ENCODE measurements at regions not wholly inside any gene's neighbourhood (a gene's known extent, or its start where the extent isn't known, plus 50 kb on each side); places are given as distances from the start of the nearest gene placed in this dataset.
"Not testable (repeated sequence)": the region's sequence is repeated elsewhere in the genome, so short reads cannot be mapped to it uniquely, and the experiment has no call there.

DNA sequence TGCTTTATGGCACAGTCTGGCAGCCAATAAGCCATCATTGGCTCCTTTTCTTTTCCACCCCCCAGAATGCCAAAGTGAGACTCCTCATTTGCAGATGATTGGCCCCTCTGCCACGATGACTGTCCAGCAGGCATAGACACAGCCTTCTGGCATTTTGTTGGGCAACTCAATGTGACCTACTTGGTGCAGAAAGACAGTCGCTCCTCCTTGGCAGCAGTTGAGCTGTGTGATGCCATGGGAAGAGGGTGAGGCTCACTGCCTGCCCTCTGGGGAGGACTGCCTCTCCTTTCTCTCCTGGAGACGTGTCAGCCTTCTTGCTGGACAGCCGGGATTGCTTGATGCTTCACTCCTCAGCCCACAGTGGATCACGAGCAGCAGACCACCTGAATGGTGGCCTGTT, 264.9 kb downstream of the C12orf75 start:
- Histone ChIP-seq H3K36me3 (ENCODE audit: control insufficient read depth, insufficient read depth, low read length) (no peaks in the 10 kb centered on the region), H3K4me3 (ENCODE audit: low read depth, low read length) (no peak overlapping the region), H3K27me3 (ENCODE audit: control insufficient read depth, insufficient read depth, low read length) (0 out of 2 replicates have a peak, but pooled peaks cover 2% of the 10 kb centered on the region)
- DNase-seq (ENCODE audit: low read depth), result no peak
- TF ChIP-seq, protein P1, sequence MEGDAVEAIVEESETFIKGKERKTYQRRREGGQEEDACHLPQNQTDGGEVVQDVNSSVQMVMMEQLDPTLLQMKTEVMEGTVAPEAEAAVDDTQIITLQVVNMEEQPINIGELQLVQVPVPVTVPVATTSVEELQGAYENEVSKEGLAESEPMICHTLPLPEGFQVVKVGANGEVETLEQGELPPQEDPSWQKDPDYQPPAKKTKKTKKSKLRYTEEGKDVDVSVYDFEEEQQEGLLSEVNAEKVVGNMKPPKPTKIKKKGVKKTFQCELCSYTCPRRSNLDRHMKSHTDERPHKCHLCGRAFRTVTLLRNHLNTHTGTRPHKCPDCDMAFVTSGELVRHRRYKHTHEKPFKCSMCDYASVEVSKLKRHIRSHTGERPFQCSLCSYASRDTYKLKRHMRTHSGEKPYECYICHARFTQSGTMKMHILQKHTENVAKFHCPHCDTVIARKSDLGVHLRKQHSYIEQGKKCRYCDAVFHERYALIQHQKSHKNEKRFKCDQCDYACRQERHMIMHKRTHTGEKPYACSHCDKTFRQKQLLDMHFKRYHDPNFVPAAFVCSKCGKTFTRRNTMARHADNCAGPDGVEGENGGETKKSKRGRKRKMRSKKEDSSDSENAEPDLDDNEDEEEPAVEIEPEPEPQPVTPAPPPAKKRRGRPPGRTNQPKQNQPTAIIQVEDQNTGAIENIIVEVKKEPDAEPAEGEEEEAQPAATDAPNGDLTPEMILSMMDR (IDR thresholded peaks at IDR 0.05; ENCODE audit: insufficient read depth, low read depth, low read length), result no peak
- POLR2A ChIA-PET, result no interaction called here
- CTCF ChIA-PET, result interaction anchor here (0.9 to 1.4 kb wide), 2 partner anchors 13 to 20 kb away, joined by 3 read pairs; no protein-coding TSS in a partner anchor

DNA sequence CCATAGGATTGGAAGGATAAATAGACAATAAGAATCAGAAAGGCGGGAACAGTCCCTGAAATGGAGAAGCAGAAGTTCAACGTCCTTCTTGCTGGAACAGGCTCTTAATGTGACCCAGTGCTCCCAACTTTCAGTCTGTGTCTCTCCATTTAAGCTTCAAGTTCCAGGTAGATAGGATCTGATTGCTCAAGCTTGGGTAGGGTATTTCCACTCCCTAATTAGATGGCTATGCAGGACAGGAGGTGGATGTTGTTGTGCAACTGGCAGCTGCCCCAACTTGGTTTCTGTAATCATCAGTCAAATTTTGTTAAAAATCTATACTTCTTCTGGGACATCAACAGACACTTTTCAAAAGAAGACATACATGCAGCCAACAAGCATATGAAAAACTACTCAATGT, 266.2 kb downstream of the C12orf75 start:
- DNase-seq (ENCODE audit: low read depth), result no peak
- Histone ChIP-seq H3K36me3 (ENCODE audit: control insufficient read depth, insufficient read depth, low read length) (no peaks in the 10 kb centered on the region), H3K4me3 (ENCODE audit: low read depth, low read length) (no peak overlapping the region), H3K27me3 (ENCODE audit: control insufficient read depth, insufficient read depth, low read length) (0 out of 2 replicates have a peak, but pooled peaks cover 2% of the 10 kb centered on the region)
- ChIA-PET POLR2A (no interaction called here), CTCF (no interaction called here)
- TF ChIP-seq, protein P1 (IDR thresholded peaks at IDR 0.05; ENCODE audit: insufficient read depth, low read depth, low read length), result no peak

DNA sequence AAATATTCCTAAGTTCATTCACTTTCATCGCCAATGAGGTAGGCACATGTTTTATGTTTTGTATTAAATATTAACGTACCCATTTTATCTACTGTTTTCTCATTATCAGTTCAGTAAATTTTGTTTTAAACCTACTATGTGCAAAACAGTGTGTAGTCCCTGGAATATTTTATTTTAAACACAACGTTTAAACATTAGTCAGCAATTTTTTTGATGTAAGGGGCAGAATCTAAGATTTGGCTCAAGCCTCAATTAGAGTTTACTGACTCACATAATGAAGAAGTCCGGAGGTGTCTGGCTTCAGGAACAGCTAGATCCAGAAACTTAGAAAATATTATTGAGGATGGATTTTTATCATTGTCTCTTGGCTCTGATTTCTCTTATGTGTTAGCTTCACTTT, 267.5 kb downstream of the C12orf75 start:
- H3K4me3 ChIP-seq (ENCODE audit: low read depth, low read length), result no peak overlapping the region
- ChIA-PET CTCF (no interaction called here), POLR2A (no interaction called here)
- no peak for DNase-seq (ENCODE audit: low read depth)
- TF ChIP-seq, protein P1 (IDR thresholded peaks at IDR 0.05; ENCODE audit: insufficient read depth, low read depth, low read length), result no peak
- H3K27me3 ChIP-seq (ENCODE audit: control insufficient read depth, insufficient read depth, low read length), result 0 out of 2 replicates have a peak, but pooled peaks cover 2% of the 10 kb centered on the region
- H3K36me3 ChIP-seq (ENCODE audit: control insufficient read depth, insufficient read depth, low read length), result no peaks in the 10 kb centered on the region

DNA sequence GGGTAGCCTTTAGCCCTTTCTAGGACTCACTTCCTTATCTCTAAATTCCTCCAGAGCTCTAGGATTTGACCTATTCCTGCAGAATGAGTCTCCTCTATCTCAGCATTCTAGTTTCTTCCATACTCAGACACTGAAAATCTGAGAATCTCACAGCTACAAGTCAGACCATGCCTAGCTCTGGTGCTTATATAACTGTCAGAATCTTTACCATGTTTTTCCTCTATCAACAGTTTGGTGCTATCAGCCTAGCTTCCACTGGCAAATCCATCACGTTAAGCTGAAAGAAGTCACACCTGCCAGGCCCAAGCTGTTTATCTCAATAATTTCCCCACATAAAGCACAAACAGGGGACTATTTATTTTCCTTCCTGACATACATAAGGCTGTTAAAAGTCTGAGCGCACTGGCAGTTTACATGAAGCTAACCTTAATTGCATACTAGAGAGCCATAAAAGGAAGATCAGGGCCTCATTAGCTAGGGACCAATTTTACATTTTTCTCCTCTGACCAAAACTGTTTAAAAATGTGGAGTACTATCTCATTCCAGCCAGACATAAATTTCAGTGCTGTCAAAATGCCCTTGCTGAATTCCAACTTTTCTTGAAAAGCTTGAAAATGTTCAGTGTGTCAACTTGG, 270.5 kb downstream of the C12orf75 start:
- TF ChIP-seq, protein P1 (IDR thresholded peaks at IDR 0.05; ENCODE audit: insufficient read depth, low read depth, low read length), result no peak
- Histone ChIP-seq H3K36me3 (ENCODE audit: control insufficient read depth, insufficient read depth, low read length) (no peaks in the 10 kb centered on the region), H3K4me3 (ENCODE audit: low read depth, low read length) (no peak overlapping the region), H3K27me3 (ENCODE audit: control insufficient read depth, insufficient read depth, low read length) (no peaks in the 10 kb centered on the region)
- CTCF ChIA-PET, result interaction anchor here (0.8 to 1.8 kb wide), 3 partner anchors 12 to 413 kb away, joined by 3 to 6 read pairs (median 4); no protein-coding TSS in a partner anchor
- POLR2A ChIA-PET, result interaction anchor here (0.5 kb wide), 1 partner anchor 11 kb away, joined by 10 read pairs; no protein-coding TSS in a partner anchor
- peak; percentile 21 for DNase-seq (ENCODE audit: low read depth)

DNA sequence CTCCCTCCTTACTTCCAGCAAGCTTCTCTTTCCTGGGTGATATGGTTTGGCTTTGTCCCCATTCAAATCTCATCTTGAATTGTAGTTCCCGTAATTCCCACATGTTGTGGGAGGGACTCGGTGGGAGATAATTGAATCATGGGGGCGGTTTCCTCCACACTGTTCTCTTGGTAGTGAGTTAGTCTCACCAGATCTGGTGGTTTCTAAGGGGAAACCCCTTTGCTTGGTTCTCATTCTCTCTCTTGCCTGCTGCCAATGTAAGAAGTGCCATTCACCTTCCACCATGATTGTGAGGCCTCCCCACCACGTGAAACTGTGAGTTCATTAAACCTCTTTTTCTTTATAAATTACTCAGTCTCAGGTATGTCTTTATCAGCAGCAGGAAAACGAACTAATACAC, 271.8 kb downstream of the C12orf75 start:
- POLR2A ChIA-PET; H3K36me3 ChIP-seq (ENCODE audit: control insufficient read depth, insufficient read depth, low read length); H3K4me3 ChIP-seq (ENCODE audit: low read depth, low read length); H3K27me3 ChIP-seq (ENCODE audit: control insufficient read depth, insufficient read depth, low read length); CTCF ChIA-PET; DNase-seq (ENCODE audit: low read depth): not testable (repeated sequence)

DNA sequence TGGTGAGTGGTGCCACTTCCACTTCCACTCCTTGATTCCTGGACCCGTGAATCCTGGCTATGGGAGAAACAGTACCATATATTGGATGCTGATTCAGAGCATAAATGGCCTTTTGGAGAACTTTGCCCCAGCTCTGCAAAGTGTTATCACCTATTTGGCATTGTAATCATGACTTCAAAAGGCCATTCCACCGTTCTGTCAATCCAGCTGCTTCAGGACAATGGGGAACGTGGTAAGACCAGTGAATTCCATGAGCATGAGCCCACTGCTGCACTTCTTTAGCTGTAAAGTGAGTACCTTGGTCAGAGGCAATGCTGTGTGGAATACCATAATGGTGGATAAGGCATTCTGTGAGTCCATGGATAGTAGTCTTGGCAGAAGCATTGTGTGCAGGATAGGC, 273.8 kb downstream of the C12orf75 start:
- H3K36me3 ChIP-seq (ENCODE audit: control insufficient read depth, insufficient read depth, low read length); H3K27me3 ChIP-seq (ENCODE audit: control insufficient read depth, insufficient read depth, low read length); CTCF ChIA-PET; POLR2A ChIA-PET; DNase-seq (ENCODE audit: low read depth); H3K4me3 ChIP-seq (ENCODE audit: low read depth, low read length): not testable (repeated sequence)

DNA sequence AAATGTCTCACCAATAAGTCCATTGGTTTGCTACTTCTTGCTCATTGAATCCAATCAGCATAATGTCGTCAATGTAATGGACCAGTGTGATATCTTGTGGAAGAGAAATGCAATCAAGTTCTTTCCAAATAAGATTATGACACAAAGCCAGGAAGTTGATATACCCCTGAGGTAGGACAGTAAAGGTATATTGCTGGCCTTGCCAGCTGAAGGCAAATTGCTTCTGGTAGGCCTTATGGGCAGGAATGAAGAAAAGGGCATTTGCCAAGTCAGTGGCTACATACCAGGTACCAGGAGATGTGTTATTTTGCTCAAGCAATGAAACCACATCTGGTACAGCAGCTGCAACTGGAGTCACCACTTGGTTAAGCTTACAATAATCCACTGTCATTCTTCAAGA, 276.1 kb downstream of the C12orf75 start:
- DNase-seq (ENCODE audit: low read depth); H3K4me3 ChIP-seq (ENCODE audit: low read depth, low read length); H3K27me3 ChIP-seq (ENCODE audit: control insufficient read depth, insufficient read depth, low read length); CTCF ChIA-PET; H3K36me3 ChIP-seq (ENCODE audit: control insufficient read depth, insufficient read depth, low read length); POLR2A ChIA-PET: not testable (repeated sequence)

DNA sequence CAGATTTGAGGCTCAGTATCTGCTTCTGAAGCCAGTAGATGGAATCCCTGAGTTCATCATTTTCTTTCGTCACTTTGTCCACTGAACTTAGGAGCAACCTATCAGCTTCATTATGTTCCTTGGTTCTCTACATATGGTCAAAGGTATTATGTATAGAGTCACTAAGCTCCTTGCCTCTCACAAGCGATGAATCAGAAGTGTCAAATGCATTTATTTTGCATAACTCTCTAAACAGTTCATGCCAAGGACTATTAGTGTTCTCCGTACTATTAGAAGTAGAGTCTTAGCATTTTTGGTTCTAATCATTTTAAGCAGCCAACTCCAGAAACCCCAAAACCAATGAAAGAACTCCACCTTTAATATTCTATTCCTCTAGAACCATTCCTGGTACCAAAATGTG, 278.5 kb downstream of the C12orf75 start:
- DNase-seq (ENCODE audit: low read depth); CTCF ChIA-PET; H3K4me3 ChIP-seq (ENCODE audit: low read depth, low read length); H3K36me3 ChIP-seq (ENCODE audit: control insufficient read depth, insufficient read depth, low read length); H3K27me3 ChIP-seq (ENCODE audit: control insufficient read depth, insufficient read depth, low read length); POLR2A ChIA-PET: not testable (repeated sequence)
